ACC112 (cell line): ENCODE measurements at regions not wholly inside any gene's neighbourhood (a gene's known extent, or its start where the extent isn't known, plus 50 kb on each side); places are given as distances from the start of the nearest gene placed in this dataset.

ENCODE experiments used
- H2AFZ ChIP-seq: fragments of 200-600 bp; sonication (generic); one replicate; pipeline ENCODE4 v1.6.0; 2017; ENCODE audit warnings: antibody characterized with exemption, low read length; ENCODE audit not compliant: unreplicated experiment
- H3K27ac ChIP-seq: fragments of 200-600 bp; sonication (generic); 2 replicates; pipeline ENCODE4 v1.5.1; 2014; ENCODE audit warnings: low read depth, mild to moderate bottlenecking, antibody characterized with exemption, low read length, moderate library complexity
- H3K27me3 ChIP-seq: fragments of 200-600 bp; sonication (generic); 2 replicates; pipeline ENCODE4 v1.6.1; 2014; ENCODE audit warnings: mild to moderate bottlenecking, antibody characterized with exemption, low read length, moderate library complexity, mixed read lengths; ENCODE audit not compliant: insufficient read depth
- H3K36me3 ChIP-seq: fragments of 200-600 bp; sonication (generic); 2 replicates; pipeline ENCODE4 v1.6.1; 2016; ENCODE audit warnings: mild to moderate bottlenecking, antibody characterized with exemption, low read length, moderate library complexity, mixed read lengths; ENCODE audit not compliant: insufficient read depth
- H3K4me1 ChIP-seq: fragments of 200-600 bp; sonication (generic); one replicate; pipeline ENCODE4 v1.6.1; 2016; ENCODE audit warnings: low read length, mixed read lengths; ENCODE audit not compliant: insufficient read depth, unreplicated experiment, control insufficient read depth
- H3K4me3 ChIP-seq: fragments of 200-600 bp; sonication (generic); 2 replicates; pipeline ENCODE4 v1.5.1; 2014; ENCODE audit warnings: mild to moderate bottlenecking, low read depth, low read length
- H3K79me2 ChIP-seq: fragments of 200-600 bp; sonication (generic); one replicate; pipeline ENCODE4 v1.6.0; 2016; ENCODE audit warnings: low read length; ENCODE audit not compliant: control insufficient read depth, unreplicated experiment, insufficient read depth

DNA sequence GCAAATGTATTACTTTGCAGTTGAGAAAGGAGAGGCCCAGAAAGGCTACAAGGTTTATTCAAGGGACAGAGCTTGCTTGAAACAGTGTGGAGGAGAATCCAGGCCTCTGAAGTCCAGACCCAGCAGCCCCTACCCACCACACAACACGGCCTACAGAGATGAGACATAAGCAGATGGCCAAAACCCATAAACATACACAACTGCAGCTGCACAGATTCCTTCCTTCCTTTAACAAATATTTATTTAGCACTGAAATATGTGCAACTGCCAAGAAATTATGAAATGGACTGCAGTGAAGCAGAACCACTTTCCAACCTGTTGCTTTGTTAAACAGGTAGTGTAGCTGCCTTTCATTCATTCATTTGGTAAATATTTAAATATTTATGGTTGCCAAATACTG is 122.3 kb downstream of the SPATA19 start:
- no peaks in the 10 kb centered on the region for H3K79me2 ChIP-seq
- no peaks in the 10 kb centered on the region for H3K27me3 ChIP-seq
- no peaks in the 10 kb centered on the region for H3K36me3 ChIP-seq
- H2AFZ ChIP-seq, result no peak overlapping the region
- no peaks in the 10 kb centered on the region for H3K4me1 ChIP-seq
- H3K27ac ChIP-seq, result no peak overlapping the region
- H3K4me3 ChIP-seq, result no peak overlapping the region

DNA sequence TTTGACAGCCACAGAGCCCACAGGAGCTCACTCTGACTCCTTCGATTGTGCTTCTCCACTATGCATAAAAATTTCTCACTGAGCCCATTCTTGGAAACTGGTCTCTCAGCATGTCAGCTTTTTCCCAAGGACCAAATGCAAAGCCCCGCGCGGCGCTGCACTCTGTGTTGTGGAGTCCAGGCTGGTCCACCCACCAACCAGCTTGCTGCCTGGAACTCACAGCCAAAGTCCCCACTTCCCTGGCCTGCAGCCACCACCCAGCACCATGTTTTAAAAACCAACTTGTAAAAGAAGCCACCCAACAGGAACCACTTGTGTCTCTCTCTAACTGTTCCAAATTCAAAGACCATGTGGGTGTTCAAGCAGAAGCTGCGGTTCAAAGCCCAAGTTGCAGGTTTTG is 124.4 kb downstream of the SPATA19 start:
- Histone ChIP-seq H3K36me3 (no peaks in the 10 kb centered on the region), H2AFZ (no peak overlapping the region), H3K4me1 (no peaks in the 10 kb centered on the region), H3K27ac (no peak overlapping the region), H3K79me2 (no peaks in the 10 kb centered on the region), H3K27me3 (no peaks in the 10 kb centered on the region), H3K4me3 (no peak overlapping the region)

DNA sequence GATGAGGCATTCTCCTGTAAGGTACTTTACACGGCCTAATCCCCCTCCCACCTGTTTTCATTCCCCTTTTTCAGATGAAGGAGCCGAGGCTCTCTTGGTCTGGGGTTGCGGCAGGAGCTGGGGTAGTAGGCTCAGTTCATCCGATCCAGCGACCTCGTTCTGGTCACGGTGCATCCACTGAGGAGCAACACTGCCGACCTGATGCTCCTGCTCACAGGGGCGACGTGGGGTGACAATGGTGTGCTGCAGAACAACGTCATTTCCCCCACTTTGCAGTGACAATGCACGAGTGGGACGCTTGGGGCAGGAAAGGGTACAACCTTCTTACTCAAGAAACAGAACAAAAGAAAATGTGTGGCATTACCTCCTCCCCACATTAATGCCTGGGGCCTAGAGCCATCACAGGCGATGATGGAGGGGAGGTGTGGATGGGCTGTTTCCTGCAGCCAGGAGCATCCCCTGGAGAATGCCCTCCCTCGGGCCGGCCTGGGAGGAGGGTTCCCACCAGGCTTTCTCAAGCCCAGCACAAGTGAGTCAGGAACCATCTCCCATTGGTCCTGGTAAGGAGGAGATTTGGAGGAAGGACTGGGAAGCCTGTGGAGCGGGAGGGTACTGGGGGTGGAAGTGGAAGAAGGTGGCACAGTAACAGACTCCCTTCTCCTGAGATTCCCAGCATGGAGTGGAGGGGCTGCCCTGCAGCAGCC is 125.6 kb downstream of the SPATA19 start:
- Histone ChIP-seq H3K4me3 (no peak overlapping the region), H3K27ac (no peak overlapping the region), H3K27me3 (no peaks in the 10 kb centered on the region), H2AFZ (no peak overlapping the region), H3K79me2 (no peaks in the 10 kb centered on the region), H3K36me3 (no peaks in the 10 kb centered on the region), H3K4me1 (no peaks in the 10 kb centered on the region)

DNA sequence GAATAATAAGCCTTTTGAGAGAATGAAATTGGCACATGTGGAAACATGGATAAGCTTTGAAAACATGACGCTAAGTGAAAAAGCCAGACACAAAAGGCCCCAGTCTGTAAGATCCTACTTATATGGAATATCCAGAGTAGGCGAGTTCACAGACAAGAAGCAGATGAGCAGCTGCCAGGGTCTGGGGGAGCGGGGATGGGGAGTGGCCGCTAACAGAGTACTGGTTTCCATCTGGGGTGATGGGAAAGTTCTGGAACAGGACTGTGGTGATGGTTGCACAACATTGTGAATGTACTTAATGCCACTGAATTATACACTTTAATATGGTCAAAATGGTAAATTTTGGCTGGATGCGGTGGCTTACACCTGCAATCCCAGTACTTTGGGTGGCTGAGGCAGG is 126.5 kb downstream of the SPATA19 start:
- no peaks in the 10 kb centered on the region for H3K4me1 ChIP-seq
- H3K27ac ChIP-seq, result no peak overlapping the region
- no peak overlapping the region for H2AFZ ChIP-seq
- no peaks in the 10 kb centered on the region for H3K36me3 ChIP-seq
- H3K27me3 ChIP-seq, result no peaks in the 10 kb centered on the region
- H3K79me2 ChIP-seq, result no peaks in the 10 kb centered on the region
- no peak overlapping the region for H3K4me3 ChIP-seq

DNA sequence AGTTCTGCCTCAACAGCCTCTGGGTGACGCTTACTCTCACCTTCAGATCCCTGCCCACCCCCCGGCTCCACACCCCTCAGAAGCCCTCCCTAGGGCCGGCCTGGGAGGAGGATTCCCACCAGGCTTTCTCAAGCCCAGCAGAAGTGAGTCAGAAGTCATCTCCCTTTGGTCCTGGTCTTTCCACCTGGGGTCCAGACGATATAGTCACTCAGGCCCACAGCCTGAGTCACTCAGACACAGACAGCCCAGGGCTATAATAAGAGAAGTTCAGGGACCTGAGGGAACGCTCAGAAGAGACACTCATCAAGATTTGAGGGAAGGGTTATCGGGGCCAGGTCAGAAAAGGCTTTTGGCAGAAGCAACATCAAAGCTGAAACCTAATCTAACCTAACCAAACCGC is 127.1 kb downstream of the SPATA19 start:
- Histone ChIP-seq H3K36me3 (no peaks in the 10 kb centered on the region), H3K27ac (no peak overlapping the region), H3K27me3 (no peaks in the 10 kb centered on the region), H3K4me1 (no peaks in the 10 kb centered on the region), H3K79me2 (no peaks in the 10 kb centered on the region), H2AFZ (no peak overlapping the region), H3K4me3 (no peak overlapping the region)

DNA sequence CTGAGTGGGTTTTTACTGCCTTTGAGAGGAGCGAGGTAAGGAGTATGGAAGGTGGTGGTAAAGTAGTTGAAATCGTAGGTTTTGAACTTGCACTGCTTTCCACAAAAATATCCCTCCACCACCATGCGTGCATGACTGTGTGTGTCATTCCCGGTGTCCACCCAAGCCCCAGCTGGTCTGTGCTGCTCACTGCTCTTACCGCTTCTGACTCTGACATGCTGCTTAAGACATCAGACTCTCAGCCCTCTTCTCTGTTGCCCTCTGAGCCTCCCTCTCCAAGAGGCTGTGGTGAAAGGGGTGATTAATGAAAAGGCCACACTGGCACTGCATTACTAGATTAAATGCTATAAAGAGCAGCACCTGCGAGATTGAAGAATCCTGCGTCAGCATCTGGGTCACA is 128.7 kb downstream of the SPATA19 start:
- H3K4me1 ChIP-seq, result no peaks in the 10 kb centered on the region
- no peaks in the 10 kb centered on the region for H3K27me3 ChIP-seq
- no peaks in the 10 kb centered on the region for H3K79me2 ChIP-seq
- no peak overlapping the region for H3K4me3 ChIP-seq
- H3K36me3 ChIP-seq, result no peaks in the 10 kb centered on the region
- no peak overlapping the region for H2AFZ ChIP-seq
- no peak overlapping the region for H3K27ac ChIP-seq

DNA sequence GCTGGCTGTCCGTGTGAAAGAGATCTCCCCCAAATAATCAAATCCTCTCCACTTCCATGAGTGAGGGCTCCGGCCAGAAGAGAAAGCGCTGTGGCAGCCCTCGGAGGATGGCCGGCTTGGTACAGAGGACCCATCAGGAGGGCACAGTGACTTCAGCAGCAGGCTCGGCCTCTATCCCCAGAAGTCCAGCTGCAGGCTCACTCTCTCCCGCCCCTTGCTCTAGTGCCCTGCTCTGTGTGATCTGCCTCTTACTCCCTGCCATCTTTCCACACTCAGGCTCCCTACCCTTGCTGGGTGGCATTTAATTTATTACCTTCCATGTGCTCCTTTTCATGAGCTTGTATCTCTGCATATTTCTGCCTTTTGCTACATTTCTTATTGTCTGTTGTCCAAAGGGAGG is 129.7 kb downstream of the SPATA19 start:
- no peaks in the 10 kb centered on the region for H3K79me2 ChIP-seq
- no peaks in the 10 kb centered on the region for H3K27me3 ChIP-seq
- no peak overlapping the region for H2AFZ ChIP-seq
- H3K36me3 ChIP-seq, result no peaks in the 10 kb centered on the region
- H3K4me1 ChIP-seq, result no peaks in the 10 kb centered on the region
- no peak overlapping the region for H3K27ac ChIP-seq
- no peak overlapping the region for H3K4me3 ChIP-seq

DNA sequence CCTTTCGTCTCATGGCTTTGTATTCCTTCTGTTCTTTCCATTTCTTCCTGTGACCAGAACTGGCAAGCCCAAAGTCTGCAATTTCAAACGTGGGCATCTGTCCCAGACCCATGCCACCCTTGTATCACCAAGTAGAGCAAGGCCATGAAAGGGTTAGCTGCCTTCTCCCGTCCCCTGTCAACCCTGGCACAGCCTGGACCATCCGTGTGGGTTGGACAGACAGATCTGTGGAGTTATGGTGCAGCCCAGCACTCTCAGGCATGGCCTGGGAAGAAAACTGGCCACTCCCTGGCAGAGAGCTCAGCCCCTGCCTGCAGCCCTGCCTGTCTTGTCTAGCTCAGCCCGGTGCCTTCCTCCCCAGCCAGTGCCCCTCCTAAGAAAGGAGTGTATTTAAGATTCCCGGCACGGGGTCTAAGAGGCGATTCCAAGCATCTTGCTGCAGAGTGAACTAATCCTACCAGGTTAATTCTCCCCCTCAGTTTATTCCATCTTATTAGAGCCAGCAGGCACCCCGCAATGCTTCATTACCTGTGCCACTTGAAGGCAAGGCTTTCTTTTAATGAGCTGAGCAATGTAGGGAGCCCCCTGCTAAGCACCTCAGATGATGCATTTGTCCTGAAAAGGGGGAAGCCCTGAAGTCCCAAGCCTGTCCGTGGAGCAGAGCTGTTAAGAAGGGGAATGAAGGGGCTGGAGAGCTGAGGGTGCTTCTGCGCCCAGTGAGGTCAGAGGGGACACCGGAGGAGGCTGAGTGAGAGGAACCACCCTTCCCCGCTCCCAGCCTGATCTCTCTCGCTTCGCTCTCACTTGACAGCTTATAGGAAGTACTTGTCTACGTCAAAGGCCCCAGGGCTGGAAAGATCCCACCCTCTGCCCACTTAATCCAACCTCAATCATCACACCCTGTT is 130.6 kb downstream of the SPATA19 start:
- Histone ChIP-seq H2AFZ (no peak overlapping the region), H3K79me2 (no peaks in the 10 kb centered on the region), H3K36me3 (no peaks in the 10 kb centered on the region), H3K4me1 (no peaks in the 10 kb centered on the region), H3K27me3 (no peaks in the 10 kb centered on the region), H3K27ac (no peak overlapping the region), H3K4me3 (no peak overlapping the region)

DNA sequence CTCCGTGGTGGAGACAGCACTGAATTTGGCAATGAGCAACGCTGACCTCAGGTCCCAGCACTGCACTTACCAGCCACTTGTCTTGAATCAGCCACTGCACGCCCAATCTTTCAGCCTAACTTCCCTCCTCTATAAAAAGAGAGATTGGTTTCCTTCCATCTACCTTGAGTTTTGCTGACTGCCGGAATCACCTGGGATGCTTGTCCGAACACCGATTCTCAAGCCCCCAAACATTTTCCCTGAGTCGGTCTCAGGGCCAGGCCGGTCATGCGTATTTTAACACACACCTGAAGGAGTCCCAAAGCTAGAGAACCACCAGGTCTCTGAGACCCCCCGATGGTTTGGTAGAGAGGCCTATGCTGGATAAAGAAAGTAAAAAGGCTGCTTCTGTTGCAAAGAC is 131.5 kb downstream of the SPATA19 start:
- Histone ChIP-seq H3K4me3 (no peak overlapping the region), H3K4me1 (no peaks in the 10 kb centered on the region), H3K36me3 (no peaks in the 10 kb centered on the region), H2AFZ (no peak overlapping the region), H3K27ac (no peak overlapping the region), H3K79me2 (no peaks in the 10 kb centered on the region), H3K27me3 (no peaks in the 10 kb centered on the region)

DNA sequence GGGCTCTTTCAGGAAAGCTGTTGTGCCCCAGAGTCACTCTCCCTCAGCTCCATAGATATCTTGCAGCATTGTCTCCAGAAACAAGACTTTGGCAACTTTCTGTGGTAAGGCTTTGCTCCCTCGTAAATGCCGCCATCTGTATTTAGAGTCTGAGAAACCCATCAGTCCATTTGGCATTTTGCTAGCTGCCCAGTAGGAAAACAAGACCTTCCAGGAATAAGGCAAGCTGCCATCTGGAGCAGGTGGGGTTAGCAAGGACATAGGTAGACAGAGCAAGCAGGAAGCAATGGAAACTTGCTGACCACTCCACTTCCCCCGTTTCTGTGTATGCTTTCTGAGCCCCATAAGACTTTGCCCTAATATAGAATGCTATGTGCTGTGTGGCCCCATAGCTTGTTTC is 131.9 kb downstream of the SPATA19 start:
- Histone ChIP-seq H3K79me2 (no peaks in the 10 kb centered on the region), H3K27me3 (no peaks in the 10 kb centered on the region), H3K36me3 (no peaks in the 10 kb centered on the region), H2AFZ (no peak overlapping the region), H3K4me3 (no peak overlapping the region), H3K27ac (no peak overlapping the region), H3K4me1 (no peaks in the 10 kb centered on the region)

DNA sequence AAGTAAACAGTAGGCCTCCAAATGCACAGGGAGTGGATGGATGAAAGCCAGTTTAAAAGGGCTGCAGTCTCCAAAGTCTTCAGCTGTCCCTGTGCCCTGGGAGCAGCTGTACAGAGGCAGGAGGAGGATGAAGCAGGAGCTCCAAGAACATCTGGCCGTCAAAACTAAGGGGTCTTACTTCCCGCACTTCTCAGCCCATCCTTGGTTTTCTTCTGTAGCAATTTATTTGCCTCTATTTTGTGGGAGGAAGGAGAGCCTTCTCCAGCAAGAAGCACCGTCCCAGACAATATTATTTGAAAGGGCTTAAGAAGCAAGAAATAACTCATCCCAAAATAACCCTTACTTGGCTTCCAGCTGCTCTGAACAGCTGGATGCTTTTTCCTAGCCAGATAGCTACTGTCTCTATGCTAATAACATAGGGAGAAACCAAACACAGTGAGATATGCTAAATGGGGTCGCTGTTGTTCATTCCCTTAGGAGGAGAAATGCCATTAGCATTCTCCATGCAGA is 133.2 kb downstream of the SPATA19 start:
- Histone ChIP-seq H3K4me3 (no peak overlapping the region), H3K36me3 (no peaks in the 10 kb centered on the region), H3K27me3 (no peaks in the 10 kb centered on the region), H3K27ac (no peak overlapping the region), H3K79me2 (no peaks in the 10 kb centered on the region), H3K4me1 (no peaks in the 10 kb centered on the region), H2AFZ (no peak overlapping the region)
